Activated naive CD4-positive, alpha-beta T cell treated with Interleukin-2 at 50 U/mL for 16 hours (primary cell): ENCODE measurements at regions not wholly inside any gene's neighbourhood (a gene's known extent, or its start where the extent isn't known, plus 50 kb on each side); places are given as distances from the start of the nearest gene placed in this dataset.

Experiments used
- DNase-seq: peaks from one replicate; pipeline ENCODE4 v3.0.0-alpha.2; 2020

- no peak for DNase-seq
Measured at GRCh38 chr10:35754519-35754918, 112.4 kb upstream of the FZD8 start.

- no peak for DNase-seq
Measured at GRCh38 chr10:35752469-35753461, 110.7 kb upstream of the FZD8 start.

- DNase-seq: no peak
Measured at GRCh38 chr10:35751347-35751746, 109.3 kb upstream of the FZD8 start.

- DNase-seq: no peak
Measured at GRCh38 chr10:35749230-35749629, 107.1 kb upstream of the FZD8 start.

- DNase-seq: no peak
Measured at GRCh38 chr10:35745617-35746403, 103.7 kb upstream of the FZD8 start.

GRCh38 chr10:35743851-35744250 lies 101.8 kb upstream of the FZD8 start:
- no peak for DNase-seq

- no peak for DNase-seq
Measured at GRCh38 chr10:35743351-35743750, 101.3 kb upstream of the FZD8 start.

- no peak for DNase-seq
Measured at GRCh38 chr10:35739998-35740397, 97.9 kb upstream of the FZD8 start.

GRCh38 chr10:35735412-35735811 lies 93.3 kb upstream of the FZD8 start:
- DNase-seq: no peak

GRCh38 chr10:35731828-35732227 lies 89.7 kb upstream of the FZD8 start:
- DNase-seq: no peak

GRCh38 chr10:35728341-35728740 lies 86.2 kb upstream of the FZD8 start:
- no peak for DNase-seq

GRCh38 chr10:35726846-35727245 lies 84.8 kb upstream of the FZD8 start:
- DNase-seq: no peak

- DNase-seq: no peak
Measured at GRCh38 chr10:35723992-35724391, 81.9 kb upstream of the FZD8 start.

- DNase-seq: no peak
Measured at GRCh38 chr10:35723059-35723458, 81.0 kb upstream of the FZD8 start.

GRCh38 chr10:35722636-35723035 lies 80.5 kb upstream of the FZD8 start:
- DNase-seq: no peak

- no peak for DNase-seq
Measured at GRCh38 chr10:35722226-35722625, 80.1 kb upstream of the FZD8 start.

GRCh38 chr10:35720366-35720765 lies 78.3 kb upstream of the FZD8 start:
- no peak for DNase-seq

- no peak for DNase-seq
Measured at GRCh38 chr10:35716776-35717175, 74.7 kb upstream of the FZD8 start.

- no peak for DNase-seq
Measured at GRCh38 chr10:35712486-35712885, 70.4 kb upstream of the FZD8 start.

GRCh38 chr10:35711615-35712411 lies 69.7 kb upstream of the FZD8 start:
- DNase-seq: no peak

- no peak for DNase-seq
Measured at GRCh38 chr10:35707642-35708425, 65.7 kb upstream of the FZD8 start.

GRCh38 chr10:35706959-35707358 lies 64.9 kb upstream of the FZD8 start:
- no peak for DNase-seq
